ENCODE measurements at regions not wholly inside any gene's neighbourhood (a gene's known extent, or its start where the extent isn't known, plus 50 kb on each side); places are given as distances from the start of the nearest gene placed in this dataset.

GRCh38 chr17:71472809-71473789 is 647.7 kb upstream of the SOX9 start:
- 19% methylated on average over 7 of the region's 7 CpGs for WGBS (ENCODE audit: missing lambda C conversion rate)
- TF ChIP-seq CTCF (IDR thresholded peaks at IDR 0.05) (peak; percentile 87), RNF2 (IDR thresholded peaks at IDR 0.05; ENCODE audit: borderline replicate concordance, low read depth) (no peak), ZSCAN20 (CRISPR knock-in tag; IDR thresholded peaks at IDR 0.05) (no peak), RAD21 (conservative IDR thresholded peaks at IDR 0.05 in 1 of 2, IDR thresholded peaks at IDR 0.05 in 1 of 2) (peak; percentile 76 to 84), NFE2L2 (conservative IDR thresholded peaks at IDR 0.05; ENCODE audit: low read length) (no peak), SMC3 (IDR thresholded peaks at IDR 0.05) (peak; percentile 87)
- DNase-seq (ENCODE audit: low read depth in 1 of 2, low spot score in 1 of 2), result peak; percentile 55 to 68
- FAIRE-seq, result peak; percentile 81
- peak overlapping the region; percentile 42; the same call in 2 of the 3 replicates for H3K4me2 ChIP-seq
- ATAC-seq, result peak; percentile 93 to 94
- no peaks in the 10 kb centered on the region for H3K9me3 ChIP-seq
- ChIA-PET POLR2A (interaction anchor here (1.0 kb wide), 2 partner anchors 648 to 866 kb away, joined by 3 to 4 read pairs; partner anchors contain the start of gene SOX9), CTCF (interaction anchor here (0.6 to 5.4 kb wide), 46 partner anchors 9 to 1084 kb away, joined by 3 to 46 read pairs (median 3); partner anchors contain the start of gene SOX9)
- peaks cover 3% of the 10 kb centered on the region; the same call in 1 of the 3 replicates for H3K4me1 ChIP-seq
- no peak overlapping the region for H3K4me3 ChIP-seq
- H3K27ac ChIP-seq, result 0 out of 6 replicates have a peak overlapping the region, but pooled peaks of 1 of the 2 experiments have one; percentile 10

GRCh38 chr17:71477356-71477755 is 643.5 kb upstream of the SOX9 start:
- no peak for ATAC-seq

GRCh38 chr17:71480099-71480498 is 640.7 kb upstream of the SOX9 start:
- POLR2A ChIA-PET, result no interaction called here
- TF ChIP-seq REST (IDR thresholded peaks at IDR 0.05) (no peak), RAD21 (conservative IDR thresholded peaks at IDR 0.05 in 1 of 2, IDR thresholded peaks at IDR 0.05 in 1 of 2) (no peak), HOXB13 (CRISPR knock-in tag; IDR thresholded peaks at IDR 0.05; ENCODE audit: low read depth) (no peak), JUN (IDR thresholded peaks at IDR 0.05) (no peak), ELK1 (IDR thresholded peaks at IDR 0.05; ENCODE audit: low read depth, low read length) (no peak), HOXA7 (CRISPR knock-in tag; IDR thresholded peaks at IDR 0.05) (no peak), TP53 (CRISPR knock-in tag; IDR thresholded peaks at IDR 0.05) (no peak), HEYL (CRISPR knock-in tag; IDR thresholded peaks at IDR 0.05) (no peak), GATA3 (IDR thresholded peaks at IDR 0.05; ENCODE audit: borderline replicate concordance) (no peak), HDAC2 (IDR thresholded peaks at IDR 0.05) (no peak), MAX (IDR thresholded peaks at IDR 0.05) (no peak)

More at GRCh38 chr17:71477356-71477755, 643.5 kb upstream of the SOX9 start:
- Histone ChIP-seq H3K27ac (no peak overlapping the region), H3K9me3 (no peaks in the 10 kb centered on the region), H3K4me1 (peaks cover 3% of the 10 kb centered on the region; the same call in 1 of the 3 replicates), H3K4me3 (no peak overlapping the region), H3K4me2 (no peak overlapping the region)
- ChIA-PET CTCF (interaction anchor here (0.5 to 1.2 kb wide), 3 partner anchors 11 to 894 kb away, joined by 3 read pairs; no protein-coding TSS in a partner anchor), POLR2A (no interaction called here)
- WGBS (ENCODE audit: missing lambda C conversion rate), result 46% methylated on average over 2 of the region's 2 CpGs
- FAIRE-seq, result no peak
- no peak for TF ChIP-seq JUNB (IDR thresholded peaks at IDR 0.05)
- no peak for TF ChIP-seq HOXB13 (CRISPR knock-in tag; IDR thresholded peaks at IDR 0.05; ENCODE audit: low read depth)
- no peak for TF ChIP-seq NPAS2 (CRISPR knock-in tag; IDR thresholded peaks at IDR 0.05; ENCODE audit: borderline replicate concordance)
- TF ChIP-seq CTCF (IDR thresholded peaks at IDR 0.05), result no peak
- no peak for TF ChIP-seq HEYL (CRISPR knock-in tag; IDR thresholded peaks at IDR 0.05)
- DNase-seq (ENCODE audit: low read depth in 1 of 2, low spot score in 1 of 2), result no peak

More at GRCh38 chr17:71480099-71480498, 640.7 kb upstream of the SOX9 start:
- Histone ChIP-seq H3K4me3 (no peak overlapping the region), H3K4me2 (no peak overlapping the region), H3K4me1 (no peaks in the 10 kb centered on the region), H3K9me3 (no peaks in the 10 kb centered on the region), H3K27ac (no peak overlapping the region)
- FAIRE-seq, result peak; percentile 7
- CTCF ChIA-PET, result interaction anchor here (0.8 kb wide), 1 partner anchor 1060 kb away, joined by 3 read pairs; no protein-coding TSS in a partner anchor
- no peak for ATAC-seq
- WGBS (ENCODE audit: missing lambda C conversion rate), result 50% methylated on average over 3 of the region's 3 CpGs
- no peak for DNase-seq (ENCODE audit: low read depth in 1 of 2, low spot score in 1 of 2)
